ENCODE measurements at regions not wholly inside any gene's neighbourhood (a gene's known extent, or its start where the extent isn't known, plus 50 kb on each side); places are given as distances from the start of the nearest gene placed in this dataset.

DNA sequence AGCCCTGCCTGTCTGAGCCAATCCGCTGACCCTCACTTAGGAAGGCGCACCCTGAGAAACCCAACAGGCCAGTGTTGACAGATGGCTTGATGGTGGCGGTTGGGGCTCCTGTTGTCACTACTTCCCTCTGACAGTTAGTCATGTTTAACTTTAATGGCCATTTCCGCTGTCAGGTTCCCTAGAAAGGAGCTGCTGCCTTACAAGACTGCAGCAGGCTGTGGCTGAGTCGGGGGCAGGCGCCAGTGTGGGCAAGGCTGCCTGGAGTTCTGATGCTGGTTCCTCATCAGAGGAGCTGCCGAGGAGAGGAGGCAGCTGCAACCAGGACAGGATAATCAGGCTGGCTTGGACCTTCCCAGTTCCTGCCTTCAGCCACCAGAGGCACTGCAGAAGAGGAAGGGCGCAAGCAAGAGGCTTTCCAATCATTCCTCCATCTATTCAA is 223.2 kb upstream of the DYNLRB2 start:
- no peak for TF ChIP-seq EZH2 (IDR thresholded peaks at IDR 0.05; ENCODE audit: low read depth)
- TF ChIP-seq, protein P1, sequence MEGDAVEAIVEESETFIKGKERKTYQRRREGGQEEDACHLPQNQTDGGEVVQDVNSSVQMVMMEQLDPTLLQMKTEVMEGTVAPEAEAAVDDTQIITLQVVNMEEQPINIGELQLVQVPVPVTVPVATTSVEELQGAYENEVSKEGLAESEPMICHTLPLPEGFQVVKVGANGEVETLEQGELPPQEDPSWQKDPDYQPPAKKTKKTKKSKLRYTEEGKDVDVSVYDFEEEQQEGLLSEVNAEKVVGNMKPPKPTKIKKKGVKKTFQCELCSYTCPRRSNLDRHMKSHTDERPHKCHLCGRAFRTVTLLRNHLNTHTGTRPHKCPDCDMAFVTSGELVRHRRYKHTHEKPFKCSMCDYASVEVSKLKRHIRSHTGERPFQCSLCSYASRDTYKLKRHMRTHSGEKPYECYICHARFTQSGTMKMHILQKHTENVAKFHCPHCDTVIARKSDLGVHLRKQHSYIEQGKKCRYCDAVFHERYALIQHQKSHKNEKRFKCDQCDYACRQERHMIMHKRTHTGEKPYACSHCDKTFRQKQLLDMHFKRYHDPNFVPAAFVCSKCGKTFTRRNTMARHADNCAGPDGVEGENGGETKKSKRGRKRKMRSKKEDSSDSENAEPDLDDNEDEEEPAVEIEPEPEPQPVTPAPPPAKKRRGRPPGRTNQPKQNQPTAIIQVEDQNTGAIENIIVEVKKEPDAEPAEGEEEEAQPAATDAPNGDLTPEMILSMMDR (conservative IDR thresholded peaks at IDR 0.05), result peak; percentile 31; the same call in 1 of the 2 replicates

Measured in PC-9 (cell line).